ENCODE measurements at regions not wholly inside any gene's neighbourhood (a gene's known extent, or its start where the extent isn't known, plus 50 kb on each side); places are given as distances from the start of the nearest gene placed in this dataset.

- in situ Hi-C loops (cut with MboI; ENCODE audit: low pct_ligation_motif_present in 1 of 4, low pct_unique_long_range_greater_than_20kb in 1 of 4, low sequenced_read_pairs in 3 of 4) (no loop called here), intact Hi-C loops (cut with DNase I; ENCODE audit: low total_unique reads) (no loop called here)
- Histone ChIP-seq H3K36me3 (no peaks in the 10 kb centered on the region), H3K4me3 (no peak overlapping the region), H3K4me1 (no peaks in the 10 kb centered on the region), H3K9me3 (peaks cover 0 to 9% of the 10 kb centered on the region in 2 donors), H3K27me3 (no peaks in the 10 kb centered on the region), H3K27ac (no peak overlapping the region)
- no peak for TF ChIP-seq CTCF (IDR thresholded peaks at IDR 0.05)
- no peak for TF ChIP-seq POLR2AphosphoS5 (IDR thresholded peaks at IDR 0.05)
- TF ChIP-seq POLR2A (IDR thresholded peaks at IDR 0.05): no peak
- TF ChIP-seq EP300 (IDR thresholded peaks at IDR 0.05; ENCODE audit: low read depth): no peak
- 49 to 68% methylated on average over 1 of the region's 1 CpG for WGBS, 2 donors (ENCODE audit: low coverage in 1 of 2)
- DNase-seq: no peak
These were observed 465.1 kb upstream of the SLIT2 start for GRCh38 chr4:19786616-19787015.

- H3K27me3 ChIP-seq: no peaks in the 10 kb centered on the region
- no peaks in the 10 kb centered on the region for H3K36me3 ChIP-seq
- WGBS, 2 donors (ENCODE audit: low coverage in 1 of 2): 33 to 55% methylated on average over 3 to 4 of the region's 4 CpGs
- peaks cover 0 to 9% of the 10 kb centered on the region in 2 donors for H3K9me3 ChIP-seq
- intact Hi-C loops (cut with DNase I; ENCODE audit: low total_unique reads): no loop called here
- in situ Hi-C loops (cut with MboI; ENCODE audit: low pct_ligation_motif_present in 1 of 4, low pct_unique_long_range_greater_than_20kb in 1 of 4, low sequenced_read_pairs in 3 of 4): no loop called here
- H3K27ac ChIP-seq: no peak overlapping the region
- H3K4me3 ChIP-seq: no peak overlapping the region
- no peaks in the 10 kb centered on the region for H3K4me1 ChIP-seq
- TF ChIP-seq CTCF (IDR thresholded peaks at IDR 0.05) (no peak), POLR2A (IDR thresholded peaks at IDR 0.05) (no peak), POLR2AphosphoS5 (IDR thresholded peaks at IDR 0.05) (no peak), EP300 (IDR thresholded peaks at IDR 0.05; ENCODE audit: low read depth) (no peak)
- DNase-seq: no peak
These were observed 468.0 kb upstream of the SLIT2 start for GRCh38 chr4:19783667-19784223.

- H3K4me1 ChIP-seq: no peaks in the 10 kb centered on the region
- no peak overlapping the region for H3K27ac ChIP-seq
- no peaks in the 10 kb centered on the region for H3K36me3 ChIP-seq
- no peak overlapping the region for H3K4me3 ChIP-seq
- H3K9me3 ChIP-seq: peaks cover 0 to 9% of the 10 kb centered on the region in 2 donors
- no peaks in the 10 kb centered on the region for H3K27me3 ChIP-seq
- DNase-seq: no peak
- intact Hi-C loops (cut with DNase I; ENCODE audit: low total_unique reads) (no loop called here), in situ Hi-C loops (cut with MboI; ENCODE audit: low pct_ligation_motif_present in 1 of 4, low pct_unique_long_range_greater_than_20kb in 1 of 4, low sequenced_read_pairs in 3 of 4) (no loop called here)
- 83 to 84% methylated on average over 3 of the region's 3 CpGs for WGBS, 2 donors (ENCODE audit: low coverage in 1 of 2)
- TF ChIP-seq POLR2AphosphoS5 (IDR thresholded peaks at IDR 0.05) (no peak), CTCF (IDR thresholded peaks at IDR 0.05) (no peak), POLR2A (IDR thresholded peaks at IDR 0.05) (no peak), EP300 (IDR thresholded peaks at IDR 0.05; ENCODE audit: low read depth) (no peak)
These were observed 470.8 kb upstream of the SLIT2 start for GRCh38 chr4:19780871-19781270.

GRCh38 chr4:19776929-19777328 is 474.8 kb upstream of the SLIT2 start:
- in situ Hi-C loops (cut with MboI; ENCODE audit: low pct_ligation_motif_present in 1 of 4, low pct_unique_long_range_greater_than_20kb in 1 of 4, low sequenced_read_pairs in 3 of 4): no loop called here
- Histone ChIP-seq H3K4me3 (no peak overlapping the region), H3K9me3 (no peaks in the 10 kb centered on the region), H3K4me1 (no peaks in the 10 kb centered on the region), H3K27me3 (no peaks in the 10 kb centered on the region), H3K36me3 (no peaks in the 10 kb centered on the region), H3K27ac (no peak overlapping the region)
- intact Hi-C loops (cut with DNase I; ENCODE audit: low total_unique reads): no loop called here
- DNase-seq: no peak
- TF ChIP-seq POLR2A (IDR thresholded peaks at IDR 0.05): no peak
- TF ChIP-seq CTCF (IDR thresholded peaks at IDR 0.05): no peak
- TF ChIP-seq EP300 (IDR thresholded peaks at IDR 0.05; ENCODE audit: low read depth): no peak
- TF ChIP-seq POLR2AphosphoS5 (IDR thresholded peaks at IDR 0.05): no peak

Data from transverse colon (tissue), 4 donors.